SK-N-MC (cell line): ENCODE measurements at regions not wholly inside any gene's neighbourhood (a gene's known extent, or its start where the extent isn't known, plus 50 kb on each side); places are given as distances from the start of the nearest gene placed in this dataset.

ENCODE experiments used
- EZH2 ChIP-seq: fragments of 200-600 bp; sonication (generic); IDR thresholded peaks from one replicate; pipeline ENCODE4 v1.6.1; 2017; ENCODE audit warnings: antibody characterized with exemption
- FOXP2 ChIP-seq: optimal IDR thresholded peaks from 2 replicates; pipeline ENCODE3; 2011; ENCODE audit warnings: mild to moderate bottlenecking, moderate library complexity; ENCODE audit not compliant: insufficient read depth; ENCODE audit errors: extremely low read length, control extremely low read depth
- POLR2AphosphoS5 ChIP-seq: IDR thresholded peaks from 2 replicates; pipeline ENCODE4 v1.6.1; 2012; ENCODE audit warnings: mild to moderate bottlenecking, low read depth, low read length, borderline replicate concordance

- TF ChIP-seq POLR2AphosphoS5 (no peak), EZH2 (no peak), FOXP2 (no peak)
Observed at GRCh38 chr5:65072850-65073249, 304.1 kb downstream of the CWC27 start.
